ENCODE measurements at regions not wholly inside any gene's neighbourhood (a gene's known extent, or its start where the extent isn't known, plus 50 kb on each side); places are given as distances from the start of the nearest gene placed in this dataset.

DNA sequence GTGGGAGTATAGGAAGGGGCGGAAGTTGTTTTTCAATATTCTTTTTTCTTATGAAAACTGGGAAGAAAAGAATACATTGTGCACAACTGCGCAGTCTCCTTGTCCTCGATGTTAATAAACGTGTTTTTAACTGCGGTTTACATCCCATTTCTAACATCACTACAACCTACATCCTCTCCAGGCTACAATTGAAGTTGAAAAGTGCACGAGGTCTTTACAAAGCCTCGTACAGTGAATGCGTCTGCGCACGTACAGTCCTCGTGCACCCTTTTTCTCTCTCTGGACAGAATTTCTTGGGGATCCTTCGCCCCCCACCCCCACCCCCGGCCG, 102.4 kb downstream of the WT1 start:
- TF ChIP-seq, protein P1, sequence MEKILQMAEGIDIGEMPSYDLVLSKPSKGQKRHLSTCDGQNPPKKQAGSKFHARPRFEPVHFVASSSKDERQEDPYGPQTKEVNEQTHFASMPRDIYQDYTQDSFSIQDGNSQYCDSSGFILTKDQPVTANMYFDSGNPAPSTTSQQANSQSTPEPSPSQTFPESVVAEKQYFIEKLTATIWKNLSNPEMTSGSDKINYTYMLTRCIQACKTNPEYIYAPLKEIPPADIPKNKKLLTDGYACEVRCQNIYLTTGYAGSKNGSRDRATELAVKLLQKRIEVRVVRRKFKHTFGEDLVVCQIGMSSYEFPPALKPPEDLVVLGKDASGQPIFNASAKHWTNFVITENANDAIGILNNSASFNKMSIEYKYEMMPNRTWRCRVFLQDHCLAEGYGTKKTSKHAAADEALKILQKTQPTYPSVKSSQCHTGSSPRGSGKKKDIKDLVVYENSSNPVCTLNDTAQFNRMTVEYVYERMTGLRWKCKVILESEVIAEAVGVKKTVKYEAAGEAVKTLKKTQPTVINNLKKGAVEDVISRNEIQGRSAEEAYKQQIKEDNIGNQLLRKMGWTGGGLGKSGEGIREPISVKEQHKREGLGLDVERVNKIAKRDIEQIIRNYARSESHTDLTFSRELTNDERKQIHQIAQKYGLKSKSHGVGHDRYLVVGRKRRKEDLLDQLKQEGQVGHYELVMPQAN (conservative IDR thresholded peaks at IDR 0.05), result no peak
- TF ChIP-seq MXI1 (IDR thresholded peaks at IDR 0.05; ENCODE audit: low read depth, low read length) (no peak), ATF7 (IDR thresholded peaks at IDR 0.05; ENCODE audit: low read depth) (no peak), FOXM1 (IDR thresholded peaks at IDR 0.05; ENCODE audit: low read depth, low read length) (no peak)
- TF ChIP-seq, protein P2, sequence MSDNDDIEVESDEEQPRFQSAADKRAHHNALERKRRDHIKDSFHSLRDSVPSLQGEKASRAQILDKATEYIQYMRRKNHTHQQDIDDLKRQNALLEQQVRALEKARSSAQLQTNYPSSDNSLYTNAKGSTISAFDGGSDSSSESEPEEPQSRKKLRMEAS (IDR thresholded peaks at IDR 0.05; ENCODE audit: low read depth, low read length), result no peak
- TF ChIP-seq, protein P3, sequence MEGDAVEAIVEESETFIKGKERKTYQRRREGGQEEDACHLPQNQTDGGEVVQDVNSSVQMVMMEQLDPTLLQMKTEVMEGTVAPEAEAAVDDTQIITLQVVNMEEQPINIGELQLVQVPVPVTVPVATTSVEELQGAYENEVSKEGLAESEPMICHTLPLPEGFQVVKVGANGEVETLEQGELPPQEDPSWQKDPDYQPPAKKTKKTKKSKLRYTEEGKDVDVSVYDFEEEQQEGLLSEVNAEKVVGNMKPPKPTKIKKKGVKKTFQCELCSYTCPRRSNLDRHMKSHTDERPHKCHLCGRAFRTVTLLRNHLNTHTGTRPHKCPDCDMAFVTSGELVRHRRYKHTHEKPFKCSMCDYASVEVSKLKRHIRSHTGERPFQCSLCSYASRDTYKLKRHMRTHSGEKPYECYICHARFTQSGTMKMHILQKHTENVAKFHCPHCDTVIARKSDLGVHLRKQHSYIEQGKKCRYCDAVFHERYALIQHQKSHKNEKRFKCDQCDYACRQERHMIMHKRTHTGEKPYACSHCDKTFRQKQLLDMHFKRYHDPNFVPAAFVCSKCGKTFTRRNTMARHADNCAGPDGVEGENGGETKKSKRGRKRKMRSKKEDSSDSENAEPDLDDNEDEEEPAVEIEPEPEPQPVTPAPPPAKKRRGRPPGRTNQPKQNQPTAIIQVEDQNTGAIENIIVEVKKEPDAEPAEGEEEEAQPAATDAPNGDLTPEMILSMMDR (IDR thresholded peaks at IDR 0.05 in 2 of 3, conservative IDR thresholded peaks at IDR 0.05 in 1 of 3; ENCODE audit: control insufficient read depth in 2 of 3, extremely low read depth in 1 of 3, insufficient read depth in 1 of 3, low read depth in 3 of 3, low read length in 3 of 3), result no peak

All from GM12878 (cell line).